ENCODE measurements at regions not wholly inside any gene's neighbourhood (a gene's known extent, or its start where the extent isn't known, plus 50 kb on each side); places are given as distances from the start of the nearest gene placed in this dataset.

DNA sequence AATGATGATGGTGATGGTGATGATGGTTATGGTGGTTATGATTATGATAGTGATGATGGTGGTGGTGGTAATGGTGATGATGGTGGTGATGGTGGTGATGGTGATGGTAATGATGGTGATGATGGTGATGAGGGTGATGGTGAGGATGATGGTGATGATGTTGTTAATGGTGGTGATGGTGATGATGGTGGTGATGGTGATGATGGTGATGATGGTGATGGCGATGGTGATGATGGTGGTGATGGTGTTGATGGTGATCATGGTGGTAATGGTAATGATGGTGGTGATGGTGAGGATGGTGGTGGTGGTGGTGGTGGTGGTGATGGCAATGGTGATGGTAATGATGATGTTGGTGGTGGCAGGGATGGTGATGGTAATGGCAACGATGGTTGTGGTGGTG, 1222.5 kb downstream of the BRD1 start:
- TF ChIP-seq, protein P1, sequence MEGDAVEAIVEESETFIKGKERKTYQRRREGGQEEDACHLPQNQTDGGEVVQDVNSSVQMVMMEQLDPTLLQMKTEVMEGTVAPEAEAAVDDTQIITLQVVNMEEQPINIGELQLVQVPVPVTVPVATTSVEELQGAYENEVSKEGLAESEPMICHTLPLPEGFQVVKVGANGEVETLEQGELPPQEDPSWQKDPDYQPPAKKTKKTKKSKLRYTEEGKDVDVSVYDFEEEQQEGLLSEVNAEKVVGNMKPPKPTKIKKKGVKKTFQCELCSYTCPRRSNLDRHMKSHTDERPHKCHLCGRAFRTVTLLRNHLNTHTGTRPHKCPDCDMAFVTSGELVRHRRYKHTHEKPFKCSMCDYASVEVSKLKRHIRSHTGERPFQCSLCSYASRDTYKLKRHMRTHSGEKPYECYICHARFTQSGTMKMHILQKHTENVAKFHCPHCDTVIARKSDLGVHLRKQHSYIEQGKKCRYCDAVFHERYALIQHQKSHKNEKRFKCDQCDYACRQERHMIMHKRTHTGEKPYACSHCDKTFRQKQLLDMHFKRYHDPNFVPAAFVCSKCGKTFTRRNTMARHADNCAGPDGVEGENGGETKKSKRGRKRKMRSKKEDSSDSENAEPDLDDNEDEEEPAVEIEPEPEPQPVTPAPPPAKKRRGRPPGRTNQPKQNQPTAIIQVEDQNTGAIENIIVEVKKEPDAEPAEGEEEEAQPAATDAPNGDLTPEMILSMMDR (IDR thresholded peaks at IDR 0.05; ENCODE audit: low read length), result no peak
- TF ChIP-seq EZH2 (optimal IDR thresholded peaks at IDR 0.05; ENCODE audit: low read depth, low read length), result no peak

All from MM.1S (cell line).